Skin of body (tissue), 1 donor: ENCODE measurements at regions not wholly inside any gene's neighbourhood (a gene's known extent, or its start where the extent isn't known, plus 50 kb on each side); places are given as distances from the start of the nearest gene placed in this dataset.

Experiments
- DNase-seq: peaks from one replicate; lab custom pipeline; 2025; lab: John Stamatoyannopoulos, UW

DNA sequence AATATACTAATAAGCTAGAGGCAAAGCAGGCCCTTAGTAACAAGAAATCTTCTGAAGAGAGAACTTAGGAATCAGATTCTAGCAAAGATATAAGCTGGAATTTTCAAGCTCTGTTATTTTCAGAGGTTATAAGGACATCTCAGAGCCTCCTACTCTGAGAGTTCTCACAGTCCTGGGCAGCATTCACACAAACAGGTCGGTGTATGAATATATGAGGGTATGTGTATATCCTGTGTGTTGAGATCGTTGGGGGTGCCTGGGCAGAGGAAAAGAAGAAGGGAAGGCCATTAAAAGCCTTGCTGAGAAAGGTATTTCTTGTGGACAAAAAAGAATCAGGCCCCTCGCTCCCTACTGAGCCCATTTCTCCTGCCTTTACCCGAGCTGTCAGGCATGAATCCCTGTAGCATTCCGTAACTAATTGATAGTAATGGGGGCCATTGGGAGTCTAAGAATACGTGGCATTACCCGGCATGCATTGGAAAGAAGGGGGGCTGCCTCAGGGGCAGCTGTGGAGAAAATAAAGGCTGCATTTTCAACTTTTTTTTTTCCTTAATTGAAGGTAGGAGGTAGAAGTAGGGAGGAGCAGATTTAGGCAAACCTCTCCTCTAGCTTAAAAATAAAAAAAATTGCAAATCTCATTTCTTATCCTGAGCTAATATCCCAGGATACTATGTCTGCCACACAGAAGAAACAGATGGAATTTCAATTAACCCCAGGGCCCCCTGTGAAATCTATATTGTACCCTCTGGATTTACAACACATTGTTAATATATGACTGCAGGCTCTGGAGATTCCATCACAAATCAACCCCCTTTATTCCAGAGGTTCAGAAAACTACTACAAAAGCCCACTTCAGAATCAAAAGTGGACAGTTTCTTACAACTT lies 103.8 kb downstream of the GTPBP8 start:
- no peak for DNase-seq

DNA sequence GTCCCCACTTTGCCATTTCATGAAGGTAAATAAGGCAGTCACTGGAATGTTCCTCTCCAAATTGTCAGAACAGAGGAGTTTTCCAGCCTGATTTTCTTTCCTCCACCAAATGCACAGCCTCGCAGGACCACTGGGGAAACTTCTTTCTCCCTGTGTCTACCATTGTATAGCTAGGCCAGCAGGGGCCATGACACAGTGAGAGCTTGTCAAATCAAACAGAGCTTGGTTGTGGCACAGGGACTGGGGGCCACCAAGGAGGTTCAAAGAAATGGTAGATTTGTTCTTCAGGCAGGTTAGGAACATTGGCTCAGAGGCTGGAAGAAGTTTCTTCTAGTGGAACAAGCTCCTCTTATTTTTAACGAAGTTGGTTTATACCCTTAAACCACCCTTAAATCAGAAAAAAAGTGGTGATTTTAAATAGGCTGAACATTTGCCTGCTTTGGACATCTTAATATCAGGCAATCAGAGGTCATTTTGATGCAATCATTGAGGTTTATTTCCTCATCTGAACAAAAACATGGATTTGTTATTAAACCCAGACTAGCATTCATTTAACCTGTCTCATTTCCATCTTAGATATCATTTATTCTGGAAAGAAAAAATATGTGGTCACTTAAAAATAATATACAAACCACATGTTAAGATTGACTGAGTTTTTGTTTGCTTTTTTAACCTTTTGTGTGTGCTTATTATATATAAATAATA lies 105.6 kb downstream of the GTPBP8 start:
- DNase-seq = no peak

DNA sequence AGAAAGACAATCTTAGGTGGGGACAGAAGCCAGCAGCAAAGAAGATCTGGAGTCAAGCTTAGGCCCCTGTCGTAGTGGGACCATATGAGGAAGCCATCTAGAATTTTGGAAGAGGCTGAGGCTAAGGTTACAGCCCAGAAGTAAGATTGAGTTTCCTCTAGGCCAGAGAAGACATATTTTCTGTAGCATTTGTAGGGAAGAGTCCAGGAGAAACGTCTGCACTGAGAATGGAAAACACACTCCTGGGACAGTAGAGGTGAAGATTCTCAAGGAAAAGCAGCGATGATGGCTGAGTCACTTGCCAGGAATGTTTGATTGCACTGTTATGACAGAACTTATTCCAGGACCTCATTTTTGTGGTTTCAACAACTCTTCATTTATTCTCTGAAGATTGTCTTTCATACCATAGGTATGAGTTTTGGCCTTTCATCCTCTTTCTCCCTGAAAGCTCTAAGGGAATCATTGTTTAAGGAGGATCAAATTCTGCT lies 107.2 kb downstream of the GTPBP8 start:
- DNase-seq = peak; percentile 43

DNA sequence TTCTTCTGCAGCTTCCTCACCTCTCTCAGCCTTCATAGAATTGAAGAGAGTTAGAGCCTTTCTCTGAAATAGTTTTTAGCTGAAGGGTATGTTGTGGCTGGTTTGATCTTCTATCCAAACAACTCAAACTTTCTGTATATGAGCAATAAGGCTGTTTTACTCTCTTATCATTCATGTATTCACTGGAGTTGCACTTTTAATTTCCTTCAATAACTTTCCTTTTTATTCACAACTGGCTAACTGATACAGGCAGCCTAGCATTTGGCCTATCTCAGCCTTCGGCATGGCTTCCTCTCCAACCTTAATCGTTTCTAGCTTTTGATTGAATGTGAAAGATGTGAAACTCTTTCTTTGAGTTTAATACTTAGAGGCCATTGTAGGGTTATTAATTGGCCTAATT lies 109.3 kb downstream of the GTPBP8 start:
- no peak for DNase-seq

DNA sequence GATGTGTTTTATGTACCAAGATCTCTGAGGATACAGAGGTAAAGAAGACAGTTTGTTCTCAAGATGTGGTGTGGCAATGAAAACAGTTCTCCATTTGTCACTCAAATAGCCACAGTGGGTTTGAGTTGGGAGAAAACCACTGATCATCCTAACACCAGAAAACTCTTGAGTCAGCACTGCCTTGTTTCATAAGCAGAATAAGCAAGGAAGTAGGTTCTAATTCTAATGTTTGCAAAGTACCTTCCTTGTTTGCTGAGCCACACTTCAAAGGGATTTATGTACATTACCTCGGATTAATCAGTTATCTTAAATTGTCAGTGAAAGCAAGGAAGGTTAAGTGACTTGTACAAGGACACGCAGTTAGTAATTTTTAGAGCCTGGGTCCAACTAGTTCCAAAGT lies 107.8 kb upstream of the BOC start:
- DNase-seq = no peak

DNA sequence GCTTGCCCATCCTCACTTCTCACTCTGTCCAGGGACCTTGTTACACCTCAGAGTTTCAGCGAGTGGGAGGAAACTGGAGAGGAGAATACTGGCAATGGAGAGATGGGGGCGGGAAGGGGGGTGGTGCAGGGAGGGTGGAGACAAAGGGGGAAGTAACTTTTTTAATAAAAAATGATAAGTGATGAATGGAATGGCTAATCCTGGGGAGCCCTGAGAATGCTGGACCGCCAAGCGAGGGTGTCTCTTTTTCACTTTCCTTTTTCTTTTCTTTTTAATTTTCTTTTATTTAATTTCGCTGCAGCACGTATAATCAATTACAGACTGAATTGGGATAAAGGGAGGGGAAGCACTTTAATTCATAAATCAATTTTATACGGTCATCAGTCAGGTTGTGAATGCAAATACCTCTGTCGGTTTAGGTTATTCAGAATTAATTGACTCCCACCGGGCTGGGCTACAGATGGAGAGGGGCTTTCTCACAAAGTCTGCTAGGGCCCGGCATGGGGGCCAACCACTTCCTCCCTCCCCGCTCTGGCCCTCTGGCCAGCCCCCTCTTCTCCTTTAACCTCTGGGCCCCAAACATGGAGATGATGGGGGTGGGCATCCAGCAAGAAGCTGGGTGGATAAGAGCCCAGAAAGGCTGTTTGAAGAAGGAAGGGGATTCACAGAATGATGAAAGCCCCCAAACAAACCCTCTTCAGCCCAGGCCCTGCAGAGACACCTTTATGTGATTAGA lies 106.8 kb upstream of the BOC start:
- no peak for DNase-seq

DNA sequence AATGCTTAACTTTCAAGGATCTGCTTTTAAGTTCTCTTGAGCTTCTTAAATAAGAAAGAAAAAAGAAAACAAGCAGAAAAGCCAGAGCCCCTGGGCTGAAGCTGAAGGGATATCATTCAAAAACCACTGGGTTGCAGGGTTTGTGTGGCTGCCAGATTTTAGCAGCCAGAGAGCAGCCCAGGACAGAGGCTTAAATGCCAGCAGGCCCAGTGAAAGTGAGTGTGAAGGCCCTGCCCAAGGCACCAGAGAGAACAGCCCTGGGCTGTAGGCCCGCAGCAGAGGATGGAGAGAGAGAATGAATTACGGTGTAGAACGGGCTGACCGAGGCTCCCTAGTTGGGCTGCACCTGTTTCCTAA lies 106.3 kb upstream of the BOC start:
- DNase-seq = no peak

DNA sequence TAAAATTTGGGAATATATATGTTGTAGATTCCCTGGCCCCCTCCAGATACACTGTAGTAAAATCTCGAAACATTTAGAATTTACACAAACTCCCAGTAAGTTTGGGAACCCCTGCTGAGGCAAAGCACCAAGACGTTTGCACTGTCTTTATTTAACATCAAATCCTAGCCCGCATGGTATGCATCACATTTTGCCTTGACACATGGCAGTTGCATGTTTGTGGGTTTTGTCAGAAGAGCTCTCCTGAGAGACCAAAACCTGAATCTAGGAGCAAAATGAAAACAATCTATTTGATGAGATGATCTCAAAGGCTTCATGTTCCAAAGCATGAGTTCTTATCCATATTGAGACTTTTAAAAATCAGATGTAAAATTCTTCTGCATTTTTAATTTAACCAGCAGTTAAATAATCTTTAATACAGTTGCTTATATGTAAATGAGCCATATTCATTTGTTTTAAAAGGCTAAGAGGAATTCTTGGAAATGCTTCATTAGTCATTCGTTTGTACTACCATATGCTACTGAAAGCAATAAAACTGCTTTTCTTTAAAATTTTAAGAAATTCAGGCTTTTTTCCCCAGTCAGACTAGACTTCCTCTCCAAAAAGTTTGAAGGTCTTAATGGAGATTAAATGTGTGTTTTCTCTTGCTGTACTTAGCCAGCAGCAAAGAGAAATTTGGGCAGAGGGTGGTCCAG lies 105.2 kb upstream of the BOC start:
- no peak for DNase-seq

DNA sequence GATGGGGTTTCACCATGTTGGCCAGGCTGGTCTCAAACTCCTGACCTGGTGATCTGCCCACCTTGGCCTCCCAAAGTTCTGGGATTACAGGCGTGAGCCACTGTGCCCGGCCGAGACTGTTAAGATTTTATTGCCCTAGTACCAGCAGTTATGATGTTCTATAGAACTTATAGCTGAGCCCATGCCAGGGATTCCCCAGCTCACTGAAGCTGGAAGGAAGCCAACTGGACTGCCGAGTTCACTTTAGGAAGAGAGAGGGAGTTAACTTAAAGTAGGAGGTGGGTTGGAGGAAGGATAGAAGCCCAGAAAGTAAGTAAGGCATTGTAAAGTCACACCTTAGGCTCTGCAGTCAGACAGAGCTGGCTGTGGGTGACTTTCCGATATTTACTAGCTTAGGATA lies 101.1 kb upstream of the BOC start:
- DNase-seq = no peak

DNA sequence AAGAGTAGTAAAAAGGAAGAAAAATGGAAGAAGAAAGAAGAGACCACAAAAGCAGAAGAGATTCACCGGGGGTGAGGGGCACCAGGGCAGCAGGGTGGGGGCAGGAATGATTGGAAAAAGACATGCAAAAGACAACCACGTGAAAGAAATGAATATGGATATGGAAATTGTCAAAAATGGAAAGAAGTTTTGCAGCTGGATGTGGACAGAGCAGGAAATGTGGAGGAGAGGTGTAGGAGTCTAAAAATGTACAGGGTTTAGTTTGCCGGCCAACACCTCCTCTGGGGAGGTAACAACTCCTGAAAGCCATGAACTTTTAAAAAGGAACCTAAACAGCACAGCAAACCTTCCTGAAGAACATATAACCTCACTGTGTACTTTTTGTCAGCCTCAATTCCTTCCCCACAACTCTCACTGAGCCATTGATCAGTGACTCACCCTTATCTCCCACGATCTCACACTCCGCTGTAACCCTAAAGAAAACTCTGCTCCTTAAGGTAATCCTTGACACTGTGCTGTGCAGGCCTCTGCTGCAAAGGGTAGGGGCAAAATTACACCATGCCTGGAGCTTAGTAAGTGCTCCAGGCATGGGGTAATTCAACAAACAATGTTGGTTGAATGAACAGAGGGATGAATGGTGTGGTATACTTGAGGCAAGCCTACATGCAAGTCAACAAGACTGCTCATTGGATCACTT lies 100.2 kb upstream of the BOC start:
- DNase-seq = no peak

DNA sequence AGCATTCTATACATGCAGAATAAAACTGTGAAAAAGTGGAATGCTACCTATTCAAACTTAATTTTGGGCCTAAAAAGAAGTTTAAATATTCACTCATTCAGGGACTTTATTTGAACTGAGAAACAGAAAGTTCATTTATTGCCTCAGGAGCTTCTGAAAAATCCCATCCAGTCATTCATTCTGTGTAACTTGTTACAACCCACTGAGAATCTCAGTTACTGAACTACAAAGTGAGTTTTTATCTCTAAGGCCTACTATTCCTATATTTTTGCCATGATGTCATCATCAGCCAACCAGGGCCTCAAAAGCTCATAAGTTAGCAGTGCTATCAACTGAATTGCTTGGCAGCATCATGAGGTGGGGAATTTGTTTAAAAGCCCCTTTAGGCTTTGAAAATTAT lies 98.0 kb upstream of the BOC start:
- DNase-seq = no peak

DNA sequence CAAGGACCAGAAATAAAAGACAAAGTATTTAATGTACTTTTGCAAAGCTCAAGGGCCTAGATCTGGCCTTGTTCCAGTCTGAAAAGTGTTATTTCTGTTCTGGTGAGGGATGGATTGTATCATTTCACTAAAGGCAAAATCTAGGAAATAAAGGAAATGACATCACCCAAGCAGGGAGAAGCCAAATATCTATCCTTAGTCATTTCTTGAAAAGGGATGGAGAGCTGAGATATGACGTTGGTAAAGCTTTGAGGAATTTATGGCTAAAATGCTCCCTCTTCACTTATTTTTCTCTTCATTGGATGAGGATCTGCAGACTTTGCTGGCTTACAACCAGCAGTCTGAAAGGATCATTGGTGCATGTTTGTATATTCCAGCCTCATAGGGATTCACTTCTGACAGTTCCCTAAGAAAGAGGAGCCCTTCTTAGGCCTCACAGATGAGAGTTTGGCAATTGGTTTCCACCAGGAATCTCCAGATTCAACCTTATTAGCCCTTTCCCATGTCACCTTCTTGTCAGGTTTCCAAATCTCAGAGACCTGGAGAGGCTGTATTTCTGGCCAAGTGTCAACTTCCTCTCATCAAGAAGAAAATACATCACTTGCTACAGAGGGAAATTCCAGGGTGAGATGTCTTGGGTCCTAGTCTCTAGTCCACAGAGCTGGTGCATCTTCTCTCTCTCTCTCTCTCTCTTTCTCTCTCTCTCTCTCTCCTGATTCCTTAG lies 93.7 kb upstream of the BOC start:
- peak; percentile 91 for DNase-seq

DNA sequence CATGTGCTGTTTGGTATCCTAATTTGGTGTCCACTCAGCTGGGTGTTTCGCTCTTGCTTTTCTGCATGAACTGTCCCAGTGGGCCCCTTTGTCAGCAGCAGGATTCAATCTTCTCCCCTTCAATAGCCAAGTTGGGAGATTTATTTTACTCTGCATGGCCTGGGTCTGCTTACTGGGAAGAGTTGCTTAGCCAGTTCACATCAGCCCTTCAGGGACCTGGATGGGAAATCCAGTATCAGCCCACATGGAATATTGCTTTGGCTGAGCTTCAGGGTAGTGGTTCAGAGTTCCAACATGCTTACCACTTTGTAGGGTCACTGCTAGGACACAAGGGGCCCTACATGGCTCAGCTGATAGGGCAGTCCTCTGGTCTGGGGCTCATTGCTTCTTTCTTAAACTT lies 93.0 kb upstream of the BOC start:
- DNase-seq = peak; percentile 73

DNA sequence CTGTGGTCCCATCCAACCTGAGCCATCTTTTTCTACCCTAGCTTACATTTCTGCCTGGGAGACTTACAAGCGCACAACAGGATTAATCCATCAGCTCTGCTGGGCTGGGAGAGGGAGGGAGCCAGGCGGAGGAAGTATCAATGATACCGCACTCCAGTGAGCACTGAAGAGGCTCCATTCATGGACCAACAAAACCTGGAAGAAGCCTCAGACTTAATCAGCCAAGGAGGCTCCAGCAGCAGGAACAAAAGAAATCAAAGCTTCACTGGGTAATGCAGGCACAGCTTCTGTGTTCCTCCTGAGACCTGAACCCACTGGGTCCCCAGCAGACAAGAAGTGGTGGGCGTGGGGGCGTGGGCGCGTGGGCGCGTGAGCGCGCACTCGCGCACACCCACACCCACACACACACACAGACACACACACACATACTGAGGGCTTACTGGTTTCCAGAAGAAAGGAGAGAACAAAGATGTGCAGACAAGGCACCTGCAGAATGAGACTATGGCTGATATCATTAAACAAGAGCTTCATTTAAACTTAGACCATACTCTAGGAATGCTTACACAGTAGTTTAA lies 87.0 kb upstream of the BOC start:
- DNase-seq = no peak

DNA sequence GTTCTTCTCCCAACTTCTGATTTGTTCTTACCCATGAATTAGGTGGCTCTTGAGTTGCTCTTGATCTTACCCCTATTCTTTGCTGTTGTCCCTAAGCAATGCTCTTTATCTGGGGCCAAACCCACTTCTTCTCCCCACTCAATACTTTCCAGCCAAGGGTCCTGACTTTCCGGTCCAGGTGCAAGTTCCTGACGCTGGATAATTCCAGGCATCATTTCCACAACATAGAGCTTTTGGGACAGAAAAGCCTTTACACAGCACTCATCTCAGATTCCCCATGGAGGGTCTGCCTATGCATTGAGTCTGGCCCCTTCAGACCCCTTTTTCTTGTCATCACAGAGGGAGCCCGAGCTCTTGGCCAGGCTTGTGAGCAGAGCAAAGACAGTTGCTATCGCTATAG lies 85.4 kb upstream of the BOC start:
- DNase-seq = no peak

DNA sequence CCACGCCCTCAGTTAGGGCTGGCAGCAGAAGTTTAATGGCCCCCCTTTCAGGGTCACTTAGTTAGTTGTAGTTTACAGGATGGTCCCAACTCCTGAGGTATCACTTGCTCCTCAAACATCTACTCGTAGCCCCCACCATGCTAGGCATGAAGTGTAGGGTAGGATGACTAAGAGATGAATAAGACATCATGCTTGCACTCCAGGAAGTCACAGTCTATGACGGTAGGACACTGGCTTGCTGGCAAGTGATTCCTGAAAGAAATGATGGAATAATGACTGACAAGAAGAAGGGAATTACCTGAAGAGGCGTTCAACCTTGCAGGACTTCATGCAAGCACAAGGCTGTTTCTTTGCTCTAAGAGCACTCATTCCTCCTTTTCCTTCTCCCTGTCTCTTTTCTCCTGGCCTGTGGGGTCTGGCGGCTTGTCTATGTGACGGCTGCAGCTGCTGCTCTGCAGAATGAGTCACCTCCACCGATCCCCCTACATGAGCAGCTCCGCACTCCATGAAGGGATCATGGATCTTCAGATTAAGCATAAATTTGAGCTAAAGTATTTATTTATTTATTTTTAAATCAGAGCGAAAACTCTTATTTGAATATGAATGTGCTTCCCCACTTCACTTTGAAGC lies 82.9 kb upstream of the BOC start:
- DNase-seq = no peak

DNA sequence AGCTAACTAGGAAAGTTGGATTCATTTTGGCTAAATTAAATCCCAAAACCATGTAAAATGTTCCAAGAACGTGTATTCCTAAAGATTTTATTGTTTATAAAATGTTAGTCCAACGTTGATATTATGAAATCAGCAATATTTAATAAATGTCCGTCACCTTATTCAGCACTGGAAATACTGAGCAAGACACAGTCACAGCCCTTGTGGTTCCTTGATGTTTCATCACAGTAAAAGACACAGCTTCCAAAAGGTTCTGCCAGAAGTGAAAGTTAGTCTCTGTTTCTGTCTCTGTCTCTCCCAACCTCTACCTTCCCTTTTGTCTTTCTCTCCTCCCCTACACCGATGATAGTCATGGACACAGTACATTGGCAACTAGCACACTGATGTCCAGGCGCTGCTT lies 82.2 kb upstream of the BOC start:
- no peak for DNase-seq

DNA sequence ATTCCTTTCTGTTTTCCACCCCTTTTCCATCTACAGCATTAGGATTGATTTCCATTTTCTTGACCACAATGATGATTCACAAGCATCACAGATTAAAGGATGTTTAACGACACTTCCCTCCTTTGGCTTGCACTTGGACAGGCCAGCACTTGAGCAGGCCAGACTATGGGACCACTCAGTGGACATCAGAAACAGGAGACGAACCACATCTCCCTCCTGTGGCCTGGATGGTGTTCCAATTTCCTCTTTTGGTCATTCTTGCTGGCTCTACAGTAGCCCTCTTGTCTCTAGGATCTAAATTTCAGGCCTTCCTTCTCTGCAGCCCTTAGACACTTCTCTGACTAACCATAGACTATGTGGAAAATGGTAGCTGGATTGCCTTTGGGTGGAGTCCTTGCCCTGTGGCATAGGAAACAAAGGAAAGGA lies 78.8 kb upstream of the BOC start:
- no peak for DNase-seq

DNA sequence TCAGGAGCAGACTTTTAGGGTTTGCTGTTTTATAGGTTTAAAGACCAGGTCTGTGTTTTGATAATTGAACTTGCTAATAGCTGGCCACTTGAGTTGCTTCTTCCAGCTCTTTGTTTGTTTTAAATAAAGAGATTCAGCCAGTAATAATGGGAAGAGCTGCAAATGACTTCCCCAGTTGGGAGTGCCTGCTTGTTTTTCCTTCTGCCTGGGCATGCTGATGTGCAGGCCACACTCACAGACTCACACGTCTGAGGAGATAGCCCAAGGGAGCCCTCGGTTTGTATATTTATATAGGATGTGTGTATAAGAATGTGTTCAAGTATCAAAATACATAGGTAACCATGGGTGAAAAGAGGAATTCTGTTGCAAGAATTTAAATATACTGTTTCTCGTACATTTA lies 78.2 kb upstream of the BOC start:
- no peak for DNase-seq
